HG02840 (cell line): ENCODE measurements at regions not wholly inside any gene's neighbourhood (a gene's known extent, or its start where the extent isn't known, plus 50 kb on each side); places are given as distances from the start of the nearest gene placed in this dataset.
"Not testable (repeated sequence)": the region's sequence is repeated elsewhere in the genome, so short reads cannot be mapped to it uniquely, and the experiment has no call there.

Source experiments
- ATAC-seq: cut with Tn5 transposase; IDR thresholded peaks from one replicate; pipeline ENCODE4 v1.9.1; 2021; ENCODE audit warnings: mild to moderate bottlenecking, moderate library complexity, moderate number of reproducible peaks; ENCODE audit not compliant: unreplicated experiment, low FRiP score

GRCh38 chr3:177640319-177640965, 443.2 kb upstream of the TBL1XR1 start:
- ATAC-seq = no peak

GRCh38 chr3:177641206-177641605, 443.9 kb upstream of the TBL1XR1 start:
- ATAC-seq = no peak

- no peak for ATAC-seq
These were observed 444.9 kb upstream of the TBL1XR1 start for GRCh38 chr3:177642042-177642803.

- no peak for ATAC-seq
These were observed 445.5 kb upstream of the TBL1XR1 start for GRCh38 chr3:177642804-177643125.

- ATAC-seq = no peak
These were observed 449.5 kb upstream of the TBL1XR1 start for GRCh38 chr3:177646749-177647148.

- no peak for ATAC-seq
These were observed 450.1 kb upstream of the TBL1XR1 start for GRCh38 chr3:177647341-177647740.

GRCh38 chr3:177647876-177648275, 450.6 kb upstream of the TBL1XR1 start:
- no peak for ATAC-seq

GRCh38 chr3:177652556-177653291, 455.4 kb upstream of the TBL1XR1 start:
- no peak for ATAC-seq

GRCh38 chr3:177657243-177657642, 460.0 kb upstream of the TBL1XR1 start:
- ATAC-seq = no peak

- no peak for ATAC-seq
These were observed 461.1 kb upstream of the TBL1XR1 start for GRCh38 chr3:177658354-177658753.

GRCh38 chr3:177664380-177665103, 467.3 kb upstream of the TBL1XR1 start:
- not testable (repeated sequence) for ATAC-seq

- no peak for ATAC-seq
These were observed 468.0 kb upstream of the TBL1XR1 start for GRCh38 chr3:177665122-177665808.

- ATAC-seq = no peak
These were observed 475.1 kb upstream of the TBL1XR1 start for GRCh38 chr3:177672252-177672911.

- no peak for ATAC-seq
These were observed 476.0 kb upstream of the TBL1XR1 start for GRCh38 chr3:177673112-177673914.

GRCh38 chr3:177674186-177674585, 476.9 kb upstream of the TBL1XR1 start:
- no peak for ATAC-seq

- no peak for ATAC-seq
These were observed 478.9 kb upstream of the TBL1XR1 start for GRCh38 chr3:177676148-177676547.

GRCh38 chr3:177676947-177677587, 479.8 kb upstream of the TBL1XR1 start:
- no peak for ATAC-seq
